ENCODE measurements at regions not wholly inside any gene's neighbourhood (a gene's known extent, or its start where the extent isn't known, plus 50 kb on each side); places are given as distances from the start of the nearest gene placed in this dataset.
"Not testable (repeated sequence)": the region's sequence is repeated elsewhere in the genome, so short reads cannot be mapped to it uniquely, and the experiment has no call there.

DNA sequence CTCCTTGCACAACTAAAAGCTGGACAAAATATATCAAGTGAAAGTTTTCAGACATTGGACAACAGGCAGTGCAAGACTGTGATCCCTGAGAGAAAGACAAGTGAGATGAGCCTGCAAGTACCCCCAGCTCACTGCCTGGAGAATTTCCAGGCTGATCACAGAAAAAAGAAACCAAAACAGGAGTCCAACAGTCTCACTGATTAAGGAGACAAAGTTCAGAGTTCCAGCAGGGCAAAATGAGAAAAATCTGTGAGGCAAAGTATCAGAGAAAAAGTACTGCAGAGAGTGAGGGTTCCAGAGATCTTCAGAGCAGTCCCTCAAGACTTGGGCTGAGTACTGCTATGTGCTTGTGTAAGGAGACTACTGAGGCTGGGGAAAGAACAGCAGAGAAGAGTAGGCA, 56.0 kb upstream of the PRSS3 start (continued):
- TF ChIP-seq JUNB (IDR thresholded peaks at IDR 0.05; ENCODE audit: unreplicated experiment): no peak
- no peak for TF ChIP-seq STAT1 (IDR thresholded peaks at IDR 0.05; ENCODE audit: unreplicated experiment)
- no peak for TF ChIP-seq CTCF (conservative IDR thresholded peaks at IDR 0.05; ENCODE audit: low read depth in 2 of 2)
- no peak for TF ChIP-seq REST (IDR thresholded peaks at IDR 0.05; ENCODE audit: unreplicated experiment)
- no peak for TF ChIP-seq NANOG (IDR thresholded peaks at IDR 0.05; ENCODE audit: borderline replicate concordance)

DNA sequence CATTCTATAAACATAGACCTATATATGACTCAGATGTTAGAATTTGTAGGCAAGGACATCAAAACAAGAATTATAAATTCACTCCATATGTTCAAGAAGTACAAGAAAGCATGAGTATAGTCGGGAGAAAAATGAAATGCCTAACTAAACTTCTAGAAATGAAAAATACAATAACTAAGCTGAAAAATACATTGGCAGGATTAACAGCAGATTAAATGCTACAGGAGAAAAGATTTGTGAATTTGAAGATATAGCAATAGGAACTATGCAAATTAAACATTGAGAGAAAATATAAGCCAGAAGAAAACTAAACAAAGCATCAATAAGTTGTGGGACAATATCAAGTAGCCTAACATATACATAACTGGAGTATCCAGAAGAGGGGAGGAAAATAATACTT, 55.3 kb upstream of the PRSS3 start:
- no peak overlapping the region for H3K27ac Mint-ChIP-seq
- H3K9me2 ChIP-seq (ENCODE audit: insufficient read depth): no peaks in the 10 kb centered on the region
- H3K27me3 ChIP-seq (ENCODE audit: insufficient read depth): no peaks in the 10 kb centered on the region
- H3K4me3 ChIP-seq: no peak overlapping the region
- no peaks in the 10 kb centered on the region for H3K36me3 ChIP-seq (ENCODE audit: insufficient read depth)
- H4K20me1 ChIP-seq (replicated peaks; ENCODE audit: insufficient read depth): no peaks in the 10 kb centered on the region
- peaks cover 3% of the 10 kb centered on the region; the same call in 2 of the 3 replicates for H3K4me1 Mint-ChIP-seq
- no peak overlapping the region for H2AFZ ChIP-seq
- DNase-seq (ENCODE audit: low spot score) (no peak), ATAC-seq (no peak)
- peaks cover 3% of the 10 kb centered on the region for H3K9me3 Mint-ChIP-seq
- H3K4me3 Mint-ChIP-seq: no peak overlapping the region
- no peaks in the 10 kb centered on the region; the same call in 2 of the 3 replicates for H3K36me3 Mint-ChIP-seq (ENCODE audit: low read depth)
- no peaks in the 10 kb centered on the region for H3F3A ChIP-seq (replicated peaks; ENCODE audit: low read depth)
- no peak overlapping the region for H3K27ac ChIP-seq (ENCODE audit: low read depth)
- no peaks in the 10 kb centered on the region for H3K4me1 ChIP-seq (ENCODE audit: insufficient read depth)
- TF ChIP-seq, protein P1, sequence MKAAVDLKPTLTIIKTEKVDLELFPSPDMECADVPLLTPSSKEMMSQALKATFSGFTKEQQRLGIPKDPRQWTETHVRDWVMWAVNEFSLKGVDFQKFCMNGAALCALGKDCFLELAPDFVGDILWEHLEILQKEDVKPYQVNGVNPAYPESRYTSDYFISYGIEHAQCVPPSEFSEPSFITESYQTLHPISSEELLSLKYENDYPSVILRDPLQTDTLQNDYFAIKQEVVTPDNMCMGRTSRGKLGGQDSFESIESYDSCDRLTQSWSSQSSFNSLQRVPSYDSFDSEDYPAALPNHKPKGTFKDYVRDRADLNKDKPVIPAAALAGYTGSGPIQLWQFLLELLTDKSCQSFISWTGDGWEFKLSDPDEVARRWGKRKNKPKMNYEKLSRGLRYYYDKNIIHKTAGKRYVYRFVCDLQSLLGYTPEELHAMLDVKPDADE (IDR thresholded peaks at IDR 0.05): no peak
- TF ChIP-seq STAT1 (IDR thresholded peaks at IDR 0.05; ENCODE audit: unreplicated experiment): no peak
- no peak for TF ChIP-seq NANOG (IDR thresholded peaks at IDR 0.05; ENCODE audit: borderline replicate concordance)
- TF ChIP-seq POLR2AphosphoS5 (IDR thresholded peaks at IDR 0.05; ENCODE audit: low read depth): no peak
- no peak for TF ChIP-seq JUNB (IDR thresholded peaks at IDR 0.05; ENCODE audit: unreplicated experiment)
- TF ChIP-seq ZNF331 (CRISPR knock-in tag; IDR thresholded peaks at IDR 0.05; ENCODE audit: low read depth): no peak
- no peak overlapping the region for H3K4me2 ChIP-seq
- H3K79me2 ChIP-seq (replicated peaks; ENCODE audit: insufficient read depth): no peaks in the 10 kb centered on the region
- H3K27me3 Mint-ChIP-seq (ENCODE audit: insufficient read depth, low read depth, poor library complexity): peaks cover 6% of the 10 kb centered on the region

DNA sequence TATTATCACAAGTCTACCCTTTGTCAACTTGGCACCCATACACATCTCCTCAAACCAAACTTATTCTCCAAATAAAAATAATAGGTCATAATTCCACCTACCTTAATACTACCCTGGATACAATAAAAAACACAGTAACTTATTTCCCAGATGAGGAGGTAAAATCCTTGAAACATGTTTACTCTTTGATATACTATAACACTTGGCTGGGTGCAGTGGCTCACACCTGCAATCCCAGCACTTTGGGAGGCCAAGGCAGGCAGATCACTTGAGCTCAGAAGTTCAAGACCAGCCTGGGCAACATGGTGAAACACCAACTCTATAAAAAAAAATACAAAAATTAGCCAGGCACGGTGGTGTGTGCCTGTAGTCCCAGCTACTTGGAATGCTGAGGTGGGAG, 54.4 kb upstream of the PRSS3 start:
- H3K27me3 Mint-ChIP-seq (ENCODE audit: insufficient read depth, low read depth, poor library complexity); H3K9me3 Mint-ChIP-seq: not testable (repeated sequence)

More for the DNA sequence above, 54.4 kb upstream of the PRSS3 start:
- H4K20me1 ChIP-seq (replicated peaks; ENCODE audit: insufficient read depth); H2AFZ ChIP-seq; H3F3A ChIP-seq (replicated peaks; ENCODE audit: low read depth); ATAC-seq; H3K36me3 Mint-ChIP-seq (ENCODE audit: low read depth); H3K27me3 ChIP-seq (ENCODE audit: insufficient read depth); H3K4me3 Mint-ChIP-seq; H3K4me2 ChIP-seq; DNase-seq (ENCODE audit: low spot score); H3K27ac Mint-ChIP-seq; H3K79me2 ChIP-seq (replicated peaks; ENCODE audit: insufficient read depth); H3K36me3 ChIP-seq (ENCODE audit: insufficient read depth); H3K4me1 ChIP-seq (ENCODE audit: insufficient read depth); H3K4me3 ChIP-seq; H3K9me2 ChIP-seq (ENCODE audit: insufficient read depth); H3K4me1 Mint-ChIP-seq; H3K27ac ChIP-seq (ENCODE audit: low read depth): not testable (repeated sequence)

Measured in GM23338 (cell line).